HS-5 (cell line): ENCODE measurements at regions not wholly inside any gene's neighbourhood (a gene's known extent, or its start where the extent isn't known, plus 50 kb on each side); places are given as distances from the start of the nearest gene placed in this dataset.
A peak's percentile ranks its signal among the peaks of the same experiment; 100 is the strongest.

Source experiments
- DNase-seq: peaks from one replicate; pipeline ENCODE4 v3.0.0-alpha.2; 2012; ENCODE audit warnings: low read depth

GRCh38 chr15:96524676-96525417, 194.3 kb downstream of the NR2F2 start:
- DNase-seq, result no peak

GRCh38 chr15:96535148-96535547, 204.6 kb downstream of the NR2F2 start:
- DNase-seq, result no peak

- DNase-seq, result no peak
Observed at GRCh38 chr15:96538491-96538890, 208.0 kb downstream of the NR2F2 start.

- no peak for DNase-seq
Observed at GRCh38 chr15:96540283-96540682, 209.8 kb downstream of the NR2F2 start.

GRCh38 chr15:96542130-96542770, 211.8 kb downstream of the NR2F2 start:
- DNase-seq, result no peak

- DNase-seq, result no peak
Observed at GRCh38 chr15:96544162-96544756, 213.8 kb downstream of the NR2F2 start.

- DNase-seq, result no peak
Observed at GRCh38 chr15:96549136-96549535, 218.6 kb downstream of the NR2F2 start.

GRCh38 chr15:96551196-96551595, 220.7 kb downstream of the NR2F2 start:
- no peak for DNase-seq

- DNase-seq, result no peak
Observed at GRCh38 chr15:96551722-96552121, 221.2 kb downstream of the NR2F2 start.

GRCh38 chr15:96553006-96553405, 222.5 kb downstream of the NR2F2 start:
- no peak for DNase-seq

- DNase-seq, result no peak
Observed at GRCh38 chr15:96553451-96553850, 223.0 kb downstream of the NR2F2 start.

GRCh38 chr15:96553931-96554330, 223.4 kb downstream of the NR2F2 start:
- no peak for DNase-seq

GRCh38 chr15:96554541-96554940, 224.0 kb downstream of the NR2F2 start:
- no peak for DNase-seq

GRCh38 chr15:96559087-96559486, 228.6 kb downstream of the NR2F2 start:
- DNase-seq, result no peak

GRCh38 chr15:96559631-96560030, 229.1 kb downstream of the NR2F2 start:
- no peak for DNase-seq

GRCh38 chr15:96560246-96560895, 229.9 kb downstream of the NR2F2 start:
- DNase-seq, result peak; percentile 50

GRCh38 chr15:96561593-96561992, 231.1 kb downstream of the NR2F2 start:
- no peak for DNase-seq

- no peak for DNase-seq
Observed at GRCh38 chr15:96564546-96564945, 234.0 kb downstream of the NR2F2 start.

GRCh38 chr15:96565266-96565665, 234.8 kb downstream of the NR2F2 start:
- DNase-seq, result no peak

GRCh38 chr15:96574782-96575181, 244.3 kb downstream of the NR2F2 start:
- no peak for DNase-seq

GRCh38 chr15:96576596-96576995, 246.1 kb downstream of the NR2F2 start:
- DNase-seq, result no peak

GRCh38 chr15:96578393-96578792, 247.9 kb downstream of the NR2F2 start:
- no peak for DNase-seq

- DNase-seq, result no peak
Observed at GRCh38 chr15:96581371-96581770, 250.9 kb downstream of the NR2F2 start.
